Stimulated activated CD4-positive, alpha-beta T cell treated with anti-CD3 and anti-CD28 coated beads, Interleukin-15, amount 100 ng/mL, for 48 hours (primary cell): ENCODE measurements at regions not wholly inside any gene's neighbourhood (a gene's known extent, or its start where the extent isn't known, plus 50 kb on each side); places are given as distances from the start of the nearest gene placed in this dataset.

ENCODE experiments used
- DNase-seq, 2 donors: peaks; one replicate each; pipeline ENCODE4 v3.0.0-alpha.2; 2020; ENCODE audit warnings: low read depth in 2 of 2

DNA sequence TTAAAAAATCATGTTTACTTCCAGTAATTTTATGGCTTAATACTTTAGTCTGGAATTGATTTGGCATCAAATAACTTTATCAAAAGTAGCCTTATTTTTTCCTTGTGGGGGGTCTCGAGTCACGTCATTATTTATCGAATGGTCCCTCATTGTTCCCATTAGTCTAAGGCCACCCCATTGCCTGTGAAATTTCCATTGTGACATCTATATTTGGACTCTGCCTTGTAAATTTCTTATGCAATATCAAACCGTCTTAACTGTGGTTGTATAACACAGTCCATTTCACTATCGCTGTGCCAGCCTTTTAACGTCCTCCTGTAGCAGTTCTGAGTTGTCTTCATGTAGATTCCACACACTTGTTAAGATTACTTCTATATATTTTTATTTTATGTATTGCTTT is 103.9 kb upstream of the RET start:
- no peak for DNase-seq

DNA sequence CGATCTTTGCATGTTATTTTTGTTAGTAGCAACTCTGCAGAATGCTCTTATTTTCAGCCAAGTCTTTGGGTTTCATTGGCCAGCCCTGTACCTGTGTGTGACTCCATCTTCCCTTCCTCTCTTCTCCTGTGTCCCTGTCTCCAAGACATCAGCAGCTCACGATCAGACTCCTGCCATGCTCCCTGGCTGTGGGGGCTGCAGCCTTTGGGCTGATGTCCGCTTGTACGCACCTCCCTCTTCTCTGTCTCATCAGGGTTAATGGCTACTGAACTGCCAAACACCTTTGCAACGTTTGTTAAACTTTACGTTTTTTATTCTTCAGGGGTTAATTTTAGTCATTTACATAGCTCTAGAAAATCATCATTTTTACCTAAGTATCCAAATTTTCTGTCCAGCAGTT is 103.5 kb upstream of the RET start:
- DNase-seq, result no peak

DNA sequence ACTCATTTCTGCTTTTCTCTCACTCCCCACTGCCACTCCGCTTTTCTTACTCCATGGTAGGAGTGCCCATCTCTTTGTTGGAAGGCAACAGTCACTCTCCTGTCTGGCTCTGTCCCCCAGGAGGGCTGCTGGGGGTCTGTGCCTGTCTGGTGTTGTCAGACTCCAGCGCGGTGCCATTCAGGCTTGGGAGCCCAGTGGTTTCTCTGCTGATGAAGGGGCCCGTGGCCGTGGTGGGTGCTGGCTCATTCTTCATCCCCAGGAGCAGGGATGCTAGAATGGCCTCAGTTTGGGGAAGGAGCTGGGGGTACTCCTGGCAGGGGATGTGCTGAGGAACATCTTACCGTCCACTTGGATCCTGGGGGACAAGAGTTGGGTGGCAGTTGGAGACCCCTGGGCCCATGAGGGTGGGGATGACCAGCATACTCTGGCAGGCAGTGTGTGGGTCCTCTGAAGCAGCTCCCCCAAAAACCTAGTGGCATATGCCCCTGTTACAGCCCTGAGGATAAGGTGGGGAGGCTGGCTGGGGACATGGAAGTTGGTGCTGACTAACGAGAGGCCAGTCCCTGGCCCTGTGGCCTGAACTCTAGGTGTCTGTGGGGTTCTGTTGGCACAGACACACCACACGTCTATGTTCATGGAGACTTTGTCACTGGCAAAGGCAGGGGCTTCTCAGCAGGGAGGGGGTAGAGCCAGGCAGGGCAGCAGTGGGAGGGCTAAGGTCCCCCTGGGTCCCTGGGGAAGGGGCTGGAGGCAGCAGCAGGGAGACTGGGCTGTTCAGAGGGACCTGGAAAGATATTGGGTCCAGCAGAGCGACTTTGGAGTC is 102.8 kb upstream of the RET start:
- no peak for DNase-seq

DNA sequence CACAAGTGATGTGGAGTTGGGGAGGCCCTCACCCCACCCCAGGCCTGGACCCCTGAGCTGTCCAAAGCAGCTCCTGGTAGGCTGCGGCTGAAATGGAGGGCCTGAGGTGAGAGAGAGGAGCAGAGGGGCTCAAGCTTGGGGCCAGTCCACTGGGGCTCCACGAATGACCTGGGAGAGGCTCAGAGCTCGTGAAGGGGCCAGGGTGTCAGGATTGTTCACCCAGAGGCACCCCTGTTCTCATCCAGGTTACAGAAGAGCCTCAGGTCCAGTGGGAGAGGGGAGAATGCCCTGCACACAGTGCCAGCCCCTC is 102.2 kb upstream of the RET start:
- DNase-seq, result no peak

DNA sequence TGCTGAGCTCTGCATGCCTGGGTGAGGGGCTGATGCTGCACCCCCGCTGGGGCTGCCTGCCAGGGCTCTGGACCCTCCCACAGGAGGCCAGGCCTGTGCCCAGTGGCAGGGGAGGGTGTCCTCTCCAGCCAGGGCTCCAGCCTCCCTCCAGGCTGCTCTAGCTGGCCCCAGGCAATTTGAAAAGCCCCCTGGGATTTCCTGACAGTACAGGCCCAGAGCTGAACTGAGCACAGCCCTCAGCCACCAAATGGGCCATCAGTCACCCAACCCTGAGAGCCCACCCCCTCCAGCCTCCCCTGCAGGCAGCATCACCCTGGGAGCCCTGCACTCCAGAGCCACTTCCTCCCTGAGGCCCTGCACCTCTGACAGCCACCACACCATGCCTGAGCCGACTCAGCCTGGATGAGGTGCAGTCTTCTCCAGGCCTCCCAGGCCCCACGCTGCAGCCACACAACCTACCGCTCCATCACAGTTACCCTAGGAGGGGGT is 101.8 kb upstream of the RET start:
- no peak for DNase-seq

DNA sequence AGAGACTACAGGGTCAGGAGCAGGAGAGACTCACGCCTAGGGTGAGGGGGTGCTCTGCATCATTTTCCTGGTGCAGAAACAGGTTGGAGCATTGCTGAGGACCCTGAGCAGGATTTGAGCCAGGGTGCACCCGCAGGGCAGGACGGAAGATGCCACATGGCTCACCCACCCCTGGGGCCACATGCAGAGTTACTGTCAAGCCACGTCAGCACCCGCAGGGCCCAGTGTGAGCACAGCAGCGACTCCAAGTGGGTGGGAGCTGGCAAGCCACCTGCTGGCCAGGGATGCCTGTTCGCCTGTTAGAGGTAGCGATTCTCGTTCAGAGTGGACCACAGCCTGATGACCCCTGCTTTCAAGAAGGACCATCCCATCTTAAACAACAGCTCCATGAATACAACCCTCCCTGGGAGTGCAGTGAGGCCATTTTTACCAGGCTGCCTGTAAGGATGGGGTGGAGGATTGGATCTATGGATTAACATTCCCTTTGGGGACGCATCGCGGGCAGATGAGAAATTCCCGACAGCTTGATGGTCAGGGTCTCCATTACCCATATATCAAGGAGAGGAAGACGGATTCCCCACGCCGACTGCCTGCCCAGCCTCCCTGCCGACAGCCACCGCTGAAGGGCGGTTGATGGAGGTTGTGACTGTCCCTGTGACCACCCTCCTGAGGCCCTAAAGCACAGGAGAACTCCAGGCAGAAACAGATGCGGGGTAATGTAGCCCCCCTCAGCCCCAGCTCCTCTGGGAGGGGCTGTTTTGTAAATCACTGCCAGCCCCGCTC is 101.1 kb upstream of the RET start:
- DNase-seq, result no peak

DNA sequence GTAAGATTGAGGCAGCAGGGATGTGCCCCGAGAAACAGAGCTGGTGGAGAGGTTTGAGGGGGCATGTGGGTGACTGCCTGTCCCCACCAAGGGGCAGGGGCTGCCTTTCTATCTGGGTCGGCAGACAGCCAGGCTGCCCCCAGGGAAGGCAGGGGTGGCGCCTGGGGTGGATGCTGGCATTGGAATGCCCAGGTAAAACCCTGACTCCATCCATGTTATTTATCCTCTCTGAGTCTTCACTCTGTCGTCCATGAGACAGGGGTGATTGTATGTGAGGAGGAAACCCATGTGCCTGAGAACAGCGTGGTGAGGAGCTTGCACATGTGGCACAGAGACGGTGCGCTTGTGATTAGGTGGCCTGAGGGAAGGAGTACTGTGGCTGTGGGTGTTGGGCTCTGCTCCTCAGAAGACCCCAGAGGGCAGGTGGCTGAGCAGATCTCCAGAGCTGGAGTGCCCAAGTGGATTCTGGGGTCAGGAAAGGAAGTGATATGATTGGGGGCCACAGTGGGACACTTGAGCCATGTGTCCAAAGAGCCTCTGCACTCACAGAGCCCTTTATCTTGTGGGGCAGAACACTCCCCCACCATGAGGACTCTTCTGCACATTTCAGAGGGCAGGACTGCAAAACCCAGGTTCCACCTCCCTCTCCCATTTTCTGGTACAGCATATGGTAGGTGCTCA is 100.4 kb upstream of the RET start:
- DNase-seq, result no peak

DNA sequence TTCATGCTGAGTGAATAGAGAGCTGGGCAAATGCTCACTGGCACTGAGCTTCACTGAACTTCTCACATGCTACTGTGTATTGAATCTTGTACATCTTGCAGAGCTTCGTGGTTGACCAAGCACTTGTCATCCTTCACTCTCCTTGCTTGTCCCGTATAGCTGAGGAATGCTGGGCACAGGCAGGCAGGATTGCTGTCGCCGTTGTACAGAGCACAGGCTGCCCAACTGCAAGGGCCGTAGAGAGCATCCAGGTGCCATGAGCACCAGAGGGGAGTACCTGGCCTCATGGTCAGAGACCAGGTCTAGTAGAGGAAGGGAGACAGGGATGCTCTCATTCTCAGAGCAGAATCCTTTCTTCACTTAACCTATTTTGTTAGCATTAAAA is 99.8 kb upstream of the RET start:
- DNase-seq, result no peak

DNA sequence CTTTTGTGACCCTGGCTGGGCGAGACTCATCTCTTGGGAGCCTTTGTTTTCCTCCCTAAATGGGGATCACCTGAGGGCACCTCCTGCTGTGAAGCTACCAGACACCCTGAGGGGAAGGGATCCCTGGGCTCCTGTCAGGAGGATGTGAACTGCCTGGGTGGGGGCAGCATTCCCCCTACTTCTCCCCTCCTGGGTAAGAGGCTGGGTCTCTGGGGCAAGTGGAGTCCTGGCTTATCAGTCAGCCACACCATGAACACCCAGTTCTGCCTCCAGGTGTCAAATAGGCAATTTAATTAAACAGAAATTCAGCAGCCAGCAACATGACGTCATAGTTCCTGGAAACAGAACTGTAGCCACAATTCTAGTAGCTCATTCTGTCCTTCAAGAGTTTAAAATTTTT is 97.7 kb upstream of the RET start:
- DNase-seq, result no peak

DNA sequence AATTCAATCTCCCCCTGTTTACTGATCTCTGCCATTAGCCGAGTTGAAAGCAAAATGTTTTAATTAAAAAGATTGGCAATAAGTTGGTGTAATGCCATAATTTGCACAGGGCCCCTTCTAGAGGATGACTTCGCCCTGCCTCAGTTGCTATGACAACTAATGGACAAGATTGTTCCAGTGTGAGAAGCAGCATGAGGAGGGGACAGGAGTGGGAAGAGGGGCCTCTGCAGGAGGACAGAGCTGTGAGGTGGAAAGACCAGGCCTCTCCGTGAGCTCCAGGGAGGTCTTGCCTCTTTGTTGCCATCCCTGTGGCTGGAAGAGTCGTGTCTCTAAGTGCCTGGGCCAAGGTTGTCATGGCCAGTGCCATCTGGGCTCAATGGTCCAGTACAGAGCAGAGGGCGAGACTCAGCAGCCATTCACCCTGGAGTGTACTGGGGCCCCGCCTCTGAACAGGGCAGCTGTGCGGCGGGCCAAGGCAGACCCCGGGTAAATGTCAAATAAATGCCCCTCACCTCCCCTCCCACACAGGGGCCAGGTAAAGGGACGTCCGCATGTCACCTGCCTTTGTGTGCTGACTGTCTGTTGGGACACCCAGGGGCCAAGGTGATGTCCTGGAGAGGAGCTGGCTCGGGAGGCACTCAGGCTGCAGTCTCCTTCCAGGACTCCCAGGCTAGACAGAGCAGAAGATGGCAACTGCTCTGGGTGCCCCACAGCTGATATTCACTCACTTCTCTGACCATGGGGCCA is 97.0 kb upstream of the RET start:
- DNase-seq, result no peak

DNA sequence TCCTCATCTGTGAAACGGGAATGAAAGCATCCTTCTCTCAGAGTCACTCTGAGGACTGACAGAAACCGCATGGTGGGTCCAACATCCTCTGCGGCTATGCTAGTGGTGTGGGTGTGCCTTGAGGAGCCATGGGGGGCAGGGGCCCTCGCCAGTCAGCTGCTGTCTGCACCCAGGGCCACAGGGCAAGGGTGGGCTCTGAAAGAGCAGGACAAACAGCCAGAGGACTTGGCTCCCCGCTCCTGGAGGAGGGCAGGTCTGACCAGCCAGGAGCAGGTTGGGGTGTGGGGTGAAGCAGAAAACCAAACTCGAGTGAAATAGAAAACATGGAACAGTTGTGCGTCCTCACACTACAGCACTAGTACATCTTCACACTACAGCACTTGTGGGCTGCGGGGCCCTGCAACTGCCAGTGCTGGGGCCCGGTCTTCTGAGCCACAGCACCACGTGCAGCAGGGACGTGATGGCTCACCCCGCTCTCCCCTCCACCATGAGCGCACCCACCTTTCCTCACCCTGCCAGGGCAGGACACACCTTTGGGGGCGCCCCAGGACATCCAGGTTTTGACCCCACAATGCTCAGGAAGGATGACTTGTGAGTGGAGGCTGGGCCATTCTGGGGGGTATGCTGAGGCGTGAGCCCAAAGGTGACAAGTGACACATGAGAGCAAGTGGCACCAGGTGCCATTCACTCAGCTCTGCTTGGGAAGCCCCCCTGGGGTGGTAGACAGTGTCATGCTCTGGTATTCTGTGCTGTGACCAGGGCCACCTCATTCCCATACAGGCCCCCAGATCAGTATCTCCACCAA is 96.1 kb upstream of the RET start:
- no peak for DNase-seq

DNA sequence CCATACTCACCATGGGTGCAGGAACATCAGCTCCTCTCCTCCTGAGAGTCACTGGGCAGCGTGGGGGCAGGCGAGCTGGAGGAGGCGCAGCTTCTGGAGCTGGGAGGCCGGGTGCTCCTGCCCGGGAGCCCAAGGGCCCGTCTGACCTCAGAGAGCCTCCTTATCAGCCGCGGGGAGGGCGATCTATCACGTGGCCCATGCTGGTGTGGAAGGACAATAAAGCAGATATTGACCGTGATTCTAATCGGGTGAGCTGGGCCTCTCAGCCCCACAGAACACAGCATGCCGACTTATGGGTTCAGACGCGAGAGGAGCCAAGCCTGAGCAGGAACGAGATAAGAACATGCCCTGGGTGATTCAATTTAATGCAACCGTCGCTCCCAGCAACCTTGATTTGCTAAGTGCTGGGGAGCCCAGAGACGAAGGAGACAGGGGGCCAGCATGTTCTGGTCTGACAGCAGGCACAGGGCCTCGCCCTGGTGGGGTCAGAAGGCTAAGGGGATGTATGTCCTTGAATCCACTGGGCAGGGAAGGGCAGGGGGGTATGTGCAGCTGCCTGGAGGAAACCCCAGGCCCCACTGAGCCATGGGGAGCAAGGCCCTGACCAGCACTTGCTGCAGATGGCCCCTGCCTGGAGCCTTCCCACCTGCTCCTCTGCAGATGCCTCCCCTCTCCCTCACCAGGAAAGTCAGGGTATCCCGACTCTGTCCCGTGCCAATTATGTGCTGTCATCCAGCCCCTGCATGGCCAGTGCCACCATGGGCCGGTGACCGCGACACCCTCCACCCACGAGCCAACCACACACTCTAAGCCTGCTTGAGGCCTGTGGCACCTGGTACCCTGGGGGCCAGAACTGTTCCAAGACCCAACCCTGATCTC is 95.3 kb upstream of the RET start:
- no peak for DNase-seq

DNA sequence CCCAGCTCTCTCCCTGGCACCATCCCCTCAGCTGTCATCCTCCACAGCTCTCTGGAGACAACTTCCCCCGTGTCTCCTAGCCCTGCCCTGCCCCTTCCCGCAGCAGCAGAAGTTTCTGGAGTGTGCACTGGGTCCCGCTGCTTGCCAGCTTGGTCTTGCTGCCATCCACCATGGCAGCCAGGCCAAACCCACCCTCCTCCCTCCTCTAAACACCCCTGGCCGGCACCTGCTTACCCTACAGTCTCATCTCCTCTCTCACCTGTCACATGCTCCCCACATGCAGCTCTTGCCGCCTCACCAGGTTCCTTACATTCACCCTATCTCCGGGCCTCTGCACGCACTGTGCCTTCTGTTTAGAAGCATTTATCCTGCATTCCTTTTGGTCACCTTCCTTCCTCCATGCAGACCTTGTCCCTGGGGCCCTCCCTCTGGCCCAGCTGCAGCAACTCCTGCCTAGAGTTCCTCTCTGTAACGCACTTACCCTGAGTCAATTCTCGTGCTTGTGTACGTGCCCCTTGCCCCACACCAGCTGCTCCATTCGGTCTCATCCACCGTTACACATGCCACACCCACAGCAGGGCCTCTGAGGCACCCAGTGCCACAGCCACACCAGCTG is 93.9 kb upstream of the RET start:
- DNase-seq, result no peak

DNA sequence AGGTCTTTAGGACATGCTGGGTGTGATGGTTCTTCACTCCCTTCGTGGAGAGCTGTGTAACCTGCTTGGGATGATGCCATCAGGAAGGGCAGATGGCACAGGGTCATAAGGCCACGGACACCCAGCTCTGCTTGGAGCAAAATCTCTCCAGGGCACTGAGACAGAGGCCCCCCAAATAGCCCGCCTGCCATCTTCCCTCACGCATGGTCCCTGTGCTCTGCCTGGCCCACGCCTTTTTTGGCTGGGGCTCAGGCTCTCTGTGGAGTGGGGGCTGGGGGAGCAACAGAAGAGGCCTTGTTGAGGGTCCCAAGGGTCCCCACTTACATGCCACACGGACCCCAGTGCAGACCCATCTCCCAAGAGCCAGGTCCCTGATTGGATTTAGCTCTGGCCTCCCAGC is 93.3 kb upstream of the RET start:
- no peak for DNase-seq

DNA sequence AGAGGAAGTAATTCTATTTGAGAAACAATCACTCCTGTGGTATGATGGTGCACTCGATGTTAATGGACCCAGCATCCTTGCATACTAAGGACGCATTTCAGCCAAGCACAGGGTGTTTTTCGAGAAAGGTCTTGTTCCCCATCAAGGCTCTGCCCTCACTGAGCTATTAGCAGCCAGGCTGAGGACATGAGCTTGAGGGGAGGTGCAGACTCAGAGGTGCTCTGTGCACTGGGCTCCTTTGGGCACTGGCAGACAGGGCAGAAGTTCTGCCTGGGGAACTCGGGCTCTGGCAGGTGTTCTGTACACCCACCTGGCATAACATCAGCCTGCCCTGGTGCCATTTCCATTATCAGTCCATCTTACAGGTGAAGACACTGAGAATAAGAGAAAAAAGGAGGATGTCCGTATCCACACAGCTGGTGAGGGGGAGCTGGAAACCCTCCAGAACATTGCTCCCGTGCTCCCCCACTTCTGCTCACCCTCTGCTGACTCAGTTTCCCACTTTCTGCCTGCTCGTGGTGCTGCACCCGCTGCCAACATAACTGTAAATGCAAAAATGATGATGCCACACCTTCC is 92.7 kb upstream of the RET start:
- DNase-seq, result no peak

DNA sequence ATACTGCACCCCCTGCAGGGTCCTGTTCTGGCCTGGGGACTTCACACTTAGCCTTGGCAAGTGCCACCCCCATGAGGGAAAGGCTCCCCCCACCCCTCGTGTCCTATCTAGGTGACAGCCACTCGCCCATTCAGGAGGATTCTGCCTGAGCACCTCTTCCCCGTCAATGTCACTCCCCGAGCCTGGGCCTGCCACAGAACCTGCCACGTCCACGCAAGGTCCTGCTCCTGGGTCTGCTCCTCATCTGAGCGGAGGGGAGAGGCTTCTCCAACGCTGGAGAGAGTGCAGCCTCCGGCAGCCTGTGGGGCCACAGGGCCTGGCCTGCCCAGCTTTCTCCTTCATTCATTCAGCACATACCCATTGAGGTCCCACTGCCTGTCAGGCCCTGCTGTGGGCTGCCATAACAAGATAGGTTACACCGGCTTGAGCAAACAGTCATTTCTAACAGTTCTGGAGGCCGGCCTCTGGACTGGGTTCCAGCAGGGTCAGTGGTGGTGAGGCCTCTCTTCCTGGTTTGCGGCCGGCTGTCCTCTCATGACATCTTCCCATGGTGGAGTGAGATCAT is 92.0 kb upstream of the RET start:
- no peak for DNase-seq

DNA sequence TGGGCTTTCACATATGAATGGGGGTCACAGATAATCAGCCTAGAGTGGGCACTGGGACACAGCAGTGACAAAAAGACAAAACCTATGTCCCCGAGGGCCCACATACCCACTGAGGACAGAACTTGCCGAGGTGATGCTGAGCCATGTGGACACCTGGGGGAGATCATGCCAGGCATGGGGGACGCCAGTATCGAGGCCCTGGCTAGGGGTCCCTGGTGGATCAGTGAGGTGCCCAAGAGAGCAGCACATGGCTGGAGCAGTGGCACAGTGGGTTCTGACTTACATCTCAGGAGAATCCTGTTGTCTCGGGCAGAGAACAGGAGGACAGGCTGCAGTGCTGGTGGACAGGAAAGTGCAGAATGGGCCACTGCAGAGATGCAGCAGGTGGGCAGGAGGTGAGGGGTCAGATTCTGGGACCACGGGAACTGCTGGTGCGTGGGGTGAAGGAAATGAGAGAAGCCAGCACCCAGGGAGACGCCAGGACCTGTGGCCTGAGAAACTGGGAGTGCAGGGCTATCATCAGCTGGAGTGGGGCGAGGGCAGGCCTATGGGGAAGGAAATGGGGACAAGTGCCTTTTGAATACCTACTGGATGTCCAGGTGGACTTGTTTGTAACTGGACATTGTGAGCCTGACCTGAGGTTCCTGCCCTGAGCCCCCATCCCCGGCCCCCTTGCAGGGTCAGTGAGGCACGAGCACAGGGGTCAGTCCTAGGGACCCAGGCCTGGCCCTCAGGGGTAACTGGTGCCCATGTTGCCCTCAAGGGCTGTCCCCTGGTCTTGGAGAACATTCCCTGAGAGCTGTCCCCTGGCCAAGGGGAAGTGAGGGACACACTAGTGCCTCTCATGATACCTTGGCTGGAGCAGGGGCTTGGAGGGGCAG is 91.2 kb upstream of the RET start:
- no peak for DNase-seq

DNA sequence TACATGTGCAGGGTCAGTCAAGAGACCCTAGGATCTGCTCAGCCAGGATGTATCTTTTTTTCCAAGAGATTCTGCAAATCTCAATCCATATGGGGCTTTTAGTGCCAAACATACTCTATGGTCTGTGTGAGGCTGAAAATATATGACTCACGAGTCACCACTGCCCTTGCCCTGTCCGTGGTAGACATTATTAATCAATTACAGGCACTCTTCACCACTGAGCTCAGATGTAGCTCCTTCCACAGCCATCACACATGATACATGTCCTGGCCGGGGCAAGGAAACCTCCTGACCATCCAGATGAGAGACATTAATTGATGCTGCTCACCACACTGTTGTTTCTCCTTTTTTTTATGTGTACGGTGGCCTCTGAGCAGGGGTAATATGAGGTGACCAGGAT is 90.2 kb upstream of the RET start:
- DNase-seq, result no peak
